ENCODE measurements at regions not wholly inside any gene's neighbourhood (a gene's known extent, or its start where the extent isn't known, plus 50 kb on each side); places are given as distances from the start of the nearest gene placed in this dataset.
"Not testable (repeated sequence)": the region's sequence is repeated elsewhere in the genome, so short reads cannot be mapped to it uniquely, and the experiment has no call there.

- DNase-seq: no peak
These were observed 220.0 kb upstream of the ZNF217 start for GRCh38 chr20:53813636-53814035.

GRCh38 chr20:53811577-53811976 lies 217.9 kb upstream of the ZNF217 start:
- no peak for DNase-seq

GRCh38 chr20:53810661-53811355 lies 217.2 kb upstream of the ZNF217 start:
- no peak for DNase-seq

- no peak for DNase-seq
These were observed 216.2 kb upstream of the ZNF217 start for GRCh38 chr20:53809728-53810365.

- no peak for DNase-seq
These were observed 215.6 kb upstream of the ZNF217 start for GRCh38 chr20:53809217-53809616.

- no peak for DNase-seq
These were observed 215.1 kb upstream of the ZNF217 start for GRCh38 chr20:53808733-53809132.

GRCh38 chr20:53808302-53808701 lies 214.7 kb upstream of the ZNF217 start:
- not testable (repeated sequence) for DNase-seq

- no peak for DNase-seq
These were observed 213.2 kb upstream of the ZNF217 start for GRCh38 chr20:53806683-53807401.

GRCh38 chr20:53805895-53806384 lies 212.3 kb upstream of the ZNF217 start:
- DNase-seq: no peak

GRCh38 chr20:53804920-53805894 lies 211.6 kb upstream of the ZNF217 start:
- DNase-seq: no peak

GRCh38 chr20:53804308-53804707 lies 210.7 kb upstream of the ZNF217 start:
- not testable (repeated sequence) for DNase-seq

GRCh38 chr20:53803492-53804155 lies 210.0 kb upstream of the ZNF217 start:
- no peak for DNase-seq

- no peak for DNase-seq
These were observed 208.2 kb upstream of the ZNF217 start for GRCh38 chr20:53801609-53802370.

- no peak for DNase-seq
These were observed 207.4 kb upstream of the ZNF217 start for GRCh38 chr20:53800883-53801604.

- DNase-seq: no peak
These were observed 206.8 kb upstream of the ZNF217 start for GRCh38 chr20:53800418-53800817.

- DNase-seq: no peak
These were observed 203.4 kb upstream of the ZNF217 start for GRCh38 chr20:53797085-53797484.

- no peak for DNase-seq
These were observed 201.5 kb upstream of the ZNF217 start for GRCh38 chr20:53795170-53795569.

GRCh38 chr20:53794529-53795115 lies 201.0 kb upstream of the ZNF217 start:
- no peak for DNase-seq

GRCh38 chr20:53793783-53794383 lies 200.2 kb upstream of the ZNF217 start:
- DNase-seq: no peak
